Prostate gland (tissue), 2 donors: ENCODE measurements at regions not wholly inside any gene's neighbourhood (a gene's known extent, or its start where the extent isn't known, plus 50 kb on each side); places are given as distances from the start of the nearest gene placed in this dataset.

Source experiments
- CTCF ChIP-seq, 4 experiments: fragments of 200-600 bp in 2 of 4; fragments of 450-650 bp in 2 of 4; sonication (generic) in 2 of 4; IDR thresholded peaks; 1 replicate in 3 of 4; 2 replicates in 1 of 4; pipeline ENCODE4 v1.5.1; 2016 to 2019; ENCODE audit warnings: antibody characterized with exemption in 4 of 4, mild to moderate bottlenecking in 2 of 4, moderate library complexity in 2 of 4
- POLR2A ChIP-seq: fragments of 450-650 bp; IDR thresholded peaks from one replicate; pipeline ENCODE4 v1.6.1; 2016; ENCODE audit warnings: antibody characterized with exemption, mild to moderate bottlenecking
- POLR2AphosphoS5 ChIP-seq: sonication (generic); formaldehyde crosslinking; IDR thresholded peaks from one replicate; pipeline ENCODE4 v1.6.1; 2017; ENCODE audit warnings: antibody characterized with exemption

GRCh38 chr2:7454592-7454991 is 537.4 kb downstream of the RNF144A start:
- TF ChIP-seq CTCF (IDR thresholded peaks at IDR 0.05) (no peak), POLR2AphosphoS5 (no peak), POLR2A (no peak)
